ENCODE measurements at regions not wholly inside any gene's neighbourhood (a gene's known extent, or its start where the extent isn't known, plus 50 kb on each side); places are given as distances from the start of the nearest gene placed in this dataset.

GRCh38 chr5:82445726-82446335 lies 167.7 kb upstream of the RPS23 start:
- TF ChIP-seq, protein P1, sequence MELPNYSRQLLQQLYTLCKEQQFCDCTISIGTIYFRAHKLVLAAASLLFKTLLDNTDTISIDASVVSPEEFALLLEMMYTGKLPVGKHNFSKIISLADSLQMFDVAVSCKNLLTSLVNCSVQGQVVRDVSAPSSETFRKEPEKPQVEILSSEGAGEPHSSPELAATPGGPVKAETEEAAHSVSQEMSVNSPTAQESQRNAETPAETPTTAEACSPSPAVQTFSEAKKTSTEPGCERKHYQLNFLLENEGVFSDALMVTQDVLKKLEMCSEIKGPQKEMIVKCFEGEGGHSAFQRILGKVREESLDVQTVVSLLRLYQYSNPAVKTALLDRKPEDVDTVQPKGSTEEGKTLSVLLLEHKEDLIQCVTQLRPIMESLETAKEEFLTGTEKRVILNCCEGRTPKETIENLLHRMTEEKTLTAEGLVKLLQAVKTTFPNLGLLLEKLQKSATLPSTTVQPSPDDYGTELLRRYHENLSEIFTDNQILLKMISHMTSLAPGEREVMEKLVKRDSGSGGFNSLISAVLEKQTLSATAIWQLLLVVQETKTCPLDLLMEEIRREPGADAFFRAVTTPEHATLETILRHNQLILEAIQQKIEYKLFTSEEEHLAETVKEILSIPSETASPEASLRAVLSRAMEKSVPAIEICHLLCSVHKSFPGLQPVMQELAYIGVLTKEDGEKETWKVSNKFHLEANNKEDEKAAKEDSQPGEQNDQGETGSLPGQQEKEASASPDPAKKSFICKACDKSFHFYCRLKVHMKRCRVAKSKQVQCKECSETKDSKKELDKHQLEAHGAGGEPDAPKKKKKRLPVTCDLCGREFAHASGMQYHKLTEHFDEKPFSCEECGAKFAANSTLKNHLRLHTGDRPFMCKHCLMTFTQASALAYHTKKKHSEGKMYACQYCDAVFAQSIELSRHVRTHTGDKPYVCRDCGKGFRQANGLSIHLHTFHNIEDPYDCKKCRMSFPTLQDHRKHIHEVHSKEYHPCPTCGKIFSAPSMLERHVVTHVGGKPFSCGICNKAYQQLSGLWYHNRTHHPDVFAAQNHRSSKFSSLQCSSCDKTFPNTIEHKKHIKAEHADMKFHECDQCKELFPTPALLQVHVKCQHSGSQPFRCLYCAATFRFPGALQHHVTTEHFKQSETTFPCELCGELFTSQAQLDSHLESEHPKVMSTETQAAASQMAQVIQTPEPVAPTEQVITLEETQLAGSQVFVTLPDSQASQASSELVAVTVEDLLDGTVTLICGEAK (IDR thresholded peaks at IDR 0.05), result no peak
- TF ChIP-seq, protein P1 (CRISPR knock-in tag; IDR thresholded peaks at IDR 0.05), result no peak
- TF ChIP-seq BHLHE40 (IDR thresholded peaks at IDR 0.05; ENCODE audit: low read length) (no peak), HDAC2 (IDR thresholded peaks at IDR 0.05) (no peak), CHD4 (IDR thresholded peaks at IDR 0.05; ENCODE audit: insufficient read depth, insufficient replicate concordance, low read depth, low read length, poor library complexity, severe bottlenecking) (no peak), ZNF253 (CRISPR knock-in tag; conservative IDR thresholded peaks at IDR 0.05) (no peak), RCOR1 (IDR thresholded peaks at IDR 0.05; ENCODE audit: borderline replicate concordance in 1 of 2, low read depth in 2 of 2, low read length in 2 of 2) (no peak)
- TF ChIP-seq, protein P2, sequence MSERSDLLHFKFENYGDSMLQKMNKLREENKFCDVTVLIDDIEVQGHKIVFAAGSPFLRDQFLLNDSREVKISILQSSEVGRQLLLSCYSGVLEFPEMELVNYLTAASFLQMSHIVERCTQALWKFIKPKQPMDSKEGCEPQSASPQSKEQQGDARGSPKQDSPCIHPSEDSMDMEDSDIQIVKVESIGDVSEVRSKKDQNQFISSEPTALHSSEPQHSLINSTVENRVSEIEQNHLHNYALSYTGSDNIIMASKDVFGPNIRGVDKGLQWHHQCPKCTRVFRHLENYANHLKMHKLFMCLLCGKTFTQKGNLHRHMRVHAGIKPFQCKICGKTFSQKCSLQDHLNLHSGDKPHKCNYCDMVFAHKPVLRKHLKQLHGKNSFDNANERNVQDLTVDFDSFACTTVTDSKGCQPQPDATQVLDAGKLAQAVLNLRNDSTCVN (CRISPR knock-in tag; IDR thresholded peaks at IDR 0.05), result no peak
